VCaP (cell line): ENCODE measurements at regions not wholly inside any gene's neighbourhood (a gene's known extent, or its start where the extent isn't known, plus 50 kb on each side); places are given as distances from the start of the nearest gene placed in this dataset.

ENCODE experiments used
- H3K27ac ChIP-seq: fragments of 450-650 bp; 2 replicates; pipeline ENCODE4 v1.5.1; 2017
- CTCF ChIP-seq: fragments of 450-650 bp; conservative IDR thresholded peaks from 2 replicates; pipeline ENCODE4 v1.5.1; 2017; ENCODE audit warnings: mild to moderate bottlenecking, moderate library complexity

GRCh38 chr1:110746644-110747259 lies 72.0 kb upstream of the KCNA3 start:
- no peak overlapping the region for H3K27ac ChIP-seq
- no peak for TF ChIP-seq CTCF

GRCh38 chr1:110743397-110743796 lies 68.7 kb upstream of the KCNA3 start:
- no peak for TF ChIP-seq CTCF
- no peak overlapping the region for H3K27ac ChIP-seq

- H3K27ac ChIP-seq: no peak overlapping the region
- TF ChIP-seq CTCF: no peak
Observed at GRCh38 chr1:110736900-110737605, 62.3 kb upstream of the KCNA3 start.

GRCh38 chr1:110734133-110734680 lies 59.5 kb upstream of the KCNA3 start:
- H3K27ac ChIP-seq: no peak overlapping the region
- no peak for TF ChIP-seq CTCF

- no peak for TF ChIP-seq CTCF
- no peak overlapping the region for H3K27ac ChIP-seq
Observed at GRCh38 chr1:110731529-110731928, 56.8 kb upstream of the KCNA3 start.

GRCh38 chr1:110728388-110729001 lies 53.8 kb upstream of the KCNA3 start:
- TF ChIP-seq CTCF: no peak
- H3K27ac ChIP-seq: no peak overlapping the region

- no peak overlapping the region for H3K27ac ChIP-seq
- no peak for TF ChIP-seq CTCF
Observed at GRCh38 chr1:110727246-110727645, 52.5 kb upstream of the KCNA3 start.
